H9 (cell line): ENCODE measurements at regions not wholly inside any gene's neighbourhood (a gene's known extent, or its start where the extent isn't known, plus 50 kb on each side); places are given as distances from the start of the nearest gene placed in this dataset.

Experiments
- DNase-seq: peaks from one replicate; pipeline ENCODE4 v3.0.0-alpha.2; 2017
- H2AFZ ChIP-seq: one replicate; pipeline ENCODE4 v1.6.1; 2013; ENCODE audit warnings: mild to moderate bottlenecking, low read length, control low read depth, moderate library complexity
- H2AK5ac ChIP-seq: 2 replicates; pipeline ENCODE4 v1.6.1; 2013; ENCODE audit warnings: low read length, control low read depth, mixed read lengths; ENCODE audit not compliant: insufficient read length
- H2BK120ac ChIP-seq: one replicate; pipeline ENCODE4 v1.6.1; 2013; ENCODE audit warnings: low read depth, mild to moderate bottlenecking, low read length, control low read depth, inconsistent platforms; ENCODE audit not compliant: poor library complexity, severe bottlenecking
- H2BK12ac ChIP-seq: 2 replicates; pipeline ENCODE4 v1.6.1; 2013; ENCODE audit warnings: low read length, control low read depth, mixed read lengths, low read depth; ENCODE audit not compliant: insufficient read length
- H2BK15ac ChIP-seq: 2 replicates; pipeline ENCODE4 v1.6.1; 2013; ENCODE audit warnings: low read depth, low read length, control low read depth
- H2BK20ac ChIP-seq: one replicate; pipeline ENCODE4 v1.6.1; 2013; ENCODE audit warnings: low read depth, mild to moderate bottlenecking, low read length, control low read depth, inconsistent platforms; ENCODE audit not compliant: poor library complexity, severe bottlenecking
- H2BK5ac ChIP-seq: 2 replicates; pipeline ENCODE4 v1.6.1; 2013; ENCODE audit warnings: low read length, control low read depth, mixed read lengths; ENCODE audit not compliant: insufficient read length
- H3K14ac ChIP-seq: 2 replicates; pipeline ENCODE4 v1.6.1; 2013; ENCODE audit warnings: low read length, control low read depth; ENCODE audit not compliant: insufficient read depth
- H3K18ac ChIP-seq: 2 replicates; pipeline ENCODE4 v1.6.1; 2013; ENCODE audit warnings: low read depth, mild to moderate bottlenecking, mixed read lengths, low read length, control low read depth; ENCODE audit not compliant: insufficient read length
- H3K23ac ChIP-seq: 2 replicates; pipeline ENCODE4 v1.6.1; 2013; ENCODE audit warnings: low read length, control low read depth, mixed read lengths, low read depth; ENCODE audit not compliant: insufficient read length
- H3K23me2 ChIP-seq: 2 replicates; pipeline ENCODE4 v1.6.1; 2013; ENCODE audit warnings: low read depth, mild to moderate bottlenecking, mixed read lengths, low read length, control low read depth; ENCODE audit not compliant: insufficient read length, poor library complexity, severe bottlenecking
- H3K27ac ChIP-seq: 2 replicates; pipeline ENCODE4 v1.5.1; 2013; ENCODE audit warnings: low read length, control low read depth, mixed read lengths, low read depth; ENCODE audit not compliant: insufficient read length
- H3K27me3 ChIP-seq: 2 replicates; pipeline ENCODE4 v1.6.1; 2013; ENCODE audit warnings: low read length, control low read depth, inconsistent platforms; ENCODE audit not compliant: insufficient read depth
- H3K4ac ChIP-seq: 2 replicates; pipeline ENCODE4 v1.6.1; 2013; ENCODE audit warnings: low read depth, mild to moderate bottlenecking, control low read depth, inconsistent platforms, low read length, moderate library complexity
- H3K4me1 ChIP-seq: 2 replicates; pipeline ENCODE4 v1.6.1; 2013; ENCODE audit warnings: low read length, control low read depth, inconsistent platforms; ENCODE audit not compliant: insufficient read depth
- H3K4me2 ChIP-seq: 2 replicates; pipeline ENCODE4 v1.6.1; 2013; ENCODE audit warnings: low read length, control low read depth, mixed read lengths; ENCODE audit not compliant: insufficient read length, insufficient read depth
- H3K56ac ChIP-seq: 2 replicates; pipeline ENCODE4 v1.6.1; 2013; ENCODE audit warnings: low read depth, mild to moderate bottlenecking, mixed read lengths, low read length, control low read depth; ENCODE audit not compliant: insufficient read length
- H3K79me1 ChIP-seq: 2 replicates; pipeline ENCODE4 v1.6.1; 2013; ENCODE audit warnings: low read depth, mild to moderate bottlenecking, moderate library complexity, low read length, control low read depth, inconsistent platforms; ENCODE audit not compliant: insufficient read depth, poor library complexity, severe bottlenecking
- H3K79me2 ChIP-seq: 2 replicates; pipeline ENCODE4 v1.6.1; 2013; ENCODE audit warnings: low read length, control low read depth, inconsistent platforms; ENCODE audit not compliant: insufficient read depth
- H3K9ac ChIP-seq: 2 replicates; pipeline ENCODE4 v1.6.1; 2013; ENCODE audit warnings: low read length, control low read depth, mixed read lengths; ENCODE audit not compliant: insufficient read length; ENCODE audit errors: extremely low read depth
- H3K9me3 ChIP-seq: one replicate; pipeline ENCODE4 v1.6.1; 2013; ENCODE audit warnings: low read depth, low read length, inconsistent platforms; ENCODE audit not compliant: control insufficient read depth
- H3T11ph ChIP-seq: one replicate; pipeline ENCODE4 v1.6.1; 2013; ENCODE audit warnings: mild to moderate bottlenecking, low read length, control low read depth, inconsistent platforms
- H4K20me1 ChIP-seq: one replicate; pipeline ENCODE4 v1.6.1; 2013; ENCODE audit not compliant: control insufficient read depth, insufficient read length, insufficient read depth
- H4K5ac ChIP-seq: 2 replicates; pipeline ENCODE4 v1.6.1; 2013; ENCODE audit warnings: low read depth, mild to moderate bottlenecking, mixed read lengths, low read length, control low read depth; ENCODE audit not compliant: insufficient read length
- H4K8ac ChIP-seq: replicated peaks from 2 replicates; pipeline ENCODE4 v1.6.1; 2013; ENCODE audit warnings: low read length, control low read depth, mixed read lengths, low read depth; ENCODE audit not compliant: insufficient read length
- H4K91ac ChIP-seq: 2 replicates; pipeline ENCODE4 v1.6.1; 2013; ENCODE audit warnings: low read depth, mild to moderate bottlenecking, moderate library complexity, mixed read lengths, low read length, control low read depth; ENCODE audit not compliant: insufficient read length
- H3K27ac Mint-ChIP-seq, 3 experiments: 2 replicates in 2 of 3; 3 replicates in 1 of 3; pipeline ENCODE4 v1.8.0; 2020 to 2021; ENCODE audit warnings: mixed read lengths in 3 of 3, mild to moderate bottlenecking in 1 of 3, moderate library complexity in 1 of 3
- H3K27me3 Mint-ChIP-seq: 2 replicates; pipeline ENCODE4 v1.8.0; 2021; ENCODE audit warnings: low read depth, mild to moderate bottlenecking, moderate library complexity, mixed read lengths
- H3K36me3 Mint-ChIP-seq, 3 experiments: 2 replicates in 2 of 3; 3 replicates in 1 of 3; pipeline ENCODE4 v1.8.0; 2020 to 2021; ENCODE audit warnings: low read depth in 3 of 3, mixed read lengths in 3 of 3; ENCODE audit not compliant: insufficient read depth in 1 of 3
- H3K4me1 Mint-ChIP-seq, 2 experiments: 2 replicates each; pipeline ENCODE4 v1.8.0; 2020; ENCODE audit warnings: mixed read lengths in 2 of 2
- H3K4me3 Mint-ChIP-seq, 2 experiments: 2 replicates in 1 of 2; 3 replicates in 1 of 2; pipeline ENCODE4 v1.8.0; 2020 to 2021; ENCODE audit warnings: mild to moderate bottlenecking in 2 of 2, mixed read lengths in 2 of 2, moderate library complexity in 1 of 2
- H3K9me3 Mint-ChIP-seq, 2 experiments: 2 replicates in 1 of 2; 3 replicates in 1 of 2; pipeline ENCODE4 v1.8.0; 2020; ENCODE audit warnings: mild to moderate bottlenecking in 2 of 2, mixed read lengths in 2 of 2, moderate library complexity in 1 of 2
- CTCF ChIP-seq: fragments of 200-600 bp; sonication (generic); conservative IDR thresholded peaks from 3 replicates; pipeline ENCODE4 v1.8.0; 2021; ENCODE audit warnings: antibody characterized with exemption, mild to moderate bottlenecking
- WGBS: extraction: QIAGEN DNeasy Blood & Tissue Kit; methylation state at CpG from one replicate; pipeline ENCODE4 v1.1.7; 2013; ENCODE audit warnings: missing lambda C conversion rate, low lambda C conversion rate, mixed read lengths; ENCODE audit not compliant: insufficient read length; ENCODE audit errors: extremely low coverage; 5-methylcytosine and 5-hydroxymethylcytosine counted together

DNA sequence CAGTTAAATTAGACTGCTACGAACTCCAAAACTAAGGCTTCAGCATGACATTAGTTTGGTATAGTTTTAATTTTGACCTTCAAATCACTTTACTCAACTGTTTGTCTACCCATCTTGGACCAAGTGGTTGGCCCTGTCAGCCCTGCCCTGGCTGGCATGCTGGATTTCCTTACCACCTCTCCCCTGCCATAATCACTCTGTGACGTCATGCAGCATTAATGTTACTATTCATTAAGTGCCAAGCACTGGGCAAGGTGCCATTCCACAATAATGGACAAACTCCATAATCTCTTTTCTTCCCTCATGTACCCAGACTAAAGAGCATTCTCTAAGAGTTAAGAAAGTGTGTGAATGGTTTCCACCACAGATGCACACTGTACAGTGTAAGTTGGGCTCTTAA, 277.0 kb upstream of the INTU start:
- Mint-ChIP-seq H3K4me3 (no peak overlapping the region), H3K27ac (no peak overlapping the region), H3K36me3 (no peaks in the 10 kb centered on the region), H3K4me1 (no peaks in the 10 kb centered on the region; a peak in 1 of 4 replicates), H3K27me3 (no peaks in the 10 kb centered on the region), H3K9me3 (no peaks in the 10 kb centered on the region)
- Histone ChIP-seq H3K14ac (no peak overlapping the region), H3T11ph (no peak overlapping the region), H2BK20ac (no peak overlapping the region), H3K4me2 (no peak overlapping the region), H3K79me2 (no peaks in the 10 kb centered on the region), H3K9me3 (no peaks in the 10 kb centered on the region), H4K91ac (no peak overlapping the region), H3K79me1 (no peaks in the 10 kb centered on the region), H3K27ac (no peak overlapping the region), H4K8ac (no peak overlapping the region), H3K27me3 (no peaks in the 10 kb centered on the region), H3K4me1 (no peaks in the 10 kb centered on the region; the same call in 1 of the 2 replicates), H3K9ac (no peak overlapping the region), H3K23ac (no peak overlapping the region), H2BK15ac (no peak overlapping the region), H3K4ac (no peak overlapping the region), H2BK5ac (no peak overlapping the region), H2BK12ac (no peak overlapping the region), H3K56ac (no peak overlapping the region), H3K23me2 (no peaks in the 10 kb centered on the region), H4K20me1 (no peaks in the 10 kb centered on the region), H2AFZ (no peak overlapping the region), H4K5ac (no peak overlapping the region), H2AK5ac (no peak overlapping the region), H2BK120ac (no peak overlapping the region), H3K18ac (no peak overlapping the region)
- DNase-seq, result no peak
- no peak for TF ChIP-seq CTCF
- no CpG with 5 or more reads among the region's 2 CpGs for WGBS
